IPS DF 6.9 (cell line): ENCODE measurements at regions not wholly inside any gene's neighbourhood (a gene's known extent, or its start where the extent isn't known, plus 50 kb on each side); places are given as distances from the start of the nearest gene placed in this dataset.

Source experiments
- DNase-seq: peaks from one replicate; pipeline ENCODE4 v3.0.0-alpha.2; 2013; ENCODE audit warnings: low read depth, low spot score
- H3K27ac ChIP-seq: one replicate; pipeline ENCODE4 v1.5.1; 2013; ENCODE audit warnings: low read length, control low read depth
- H3K27me3 ChIP-seq: 2 replicates; pipeline ENCODE4 v1.6.1; 2013; ENCODE audit warnings: mild to moderate bottlenecking, low read length; ENCODE audit not compliant: control insufficient read depth, insufficient read depth
- H3K36me3 ChIP-seq: 2 replicates; pipeline ENCODE4 v1.6.1; 2013; ENCODE audit warnings: low read length; ENCODE audit not compliant: control insufficient read depth, insufficient read depth
- H3K4me1 ChIP-seq: 2 replicates; pipeline ENCODE4 v1.6.1; 2013; ENCODE audit warnings: low read length; ENCODE audit not compliant: control insufficient read depth, insufficient read depth
- H3K4me3 ChIP-seq: 2 replicates; pipeline ENCODE4 v1.5.1; 2013; ENCODE audit warnings: mild to moderate bottlenecking, low read length
- H3K9me3 ChIP-seq: 2 replicates; pipeline ENCODE4 v1.6.1; 2013; ENCODE audit warnings: low read length, inconsistent platforms; ENCODE audit not compliant: control insufficient read depth, insufficient read depth
- WGBS: extraction: QIAGEN DNeasy Blood & Tissue Kit; methylation state at CpG from one replicate; pipeline ENCODE4 v1.1.7; 2013; ENCODE audit warnings: mixed read lengths, missing lambda C conversion rate; ENCODE audit not compliant: insufficient read length, insufficient coverage; 5-methylcytosine and 5-hydroxymethylcytosine counted together

GRCh38 chr5:155522540-155522939, 509.0 kb downstream of the KIF4B start:
- H3K27ac ChIP-seq = no peak overlapping the region
- H3K36me3 ChIP-seq = no peaks in the 10 kb centered on the region
- H3K27me3 ChIP-seq = no peaks in the 10 kb centered on the region
- no peaks in the 10 kb centered on the region for H3K4me1 ChIP-seq
- DNase-seq = no peak
- no peak overlapping the region for H3K4me3 ChIP-seq
- no CpG with 5 or more reads among the region's 1 CpG for WGBS
- H3K9me3 ChIP-seq = no peaks in the 10 kb centered on the region

- H3K27ac ChIP-seq = no peak overlapping the region
- H3K9me3 ChIP-seq = no peaks in the 10 kb centered on the region
Measured at GRCh38 chr5:155529362-155529761, 515.8 kb downstream of the KIF4B start.

GRCh38 chr5:155530046-155530445, 516.5 kb downstream of the KIF4B start:
- no peak for DNase-seq
- no peak overlapping the region for H3K4me3 ChIP-seq
- no peaks in the 10 kb centered on the region for H3K36me3 ChIP-seq
- H3K27me3 ChIP-seq = no peaks in the 10 kb centered on the region
- H3K27ac ChIP-seq = no peak overlapping the region
- no peaks in the 10 kb centered on the region for H3K4me1 ChIP-seq
- H3K9me3 ChIP-seq = no peaks in the 10 kb centered on the region

More at GRCh38 chr5:155529362-155529761, 515.8 kb downstream of the KIF4B start:
- no peak overlapping the region for H3K4me3 ChIP-seq
- no peaks in the 10 kb centered on the region for H3K36me3 ChIP-seq
- no peak for DNase-seq
- no peaks in the 10 kb centered on the region for H3K27me3 ChIP-seq
- H3K4me1 ChIP-seq = no peaks in the 10 kb centered on the region
- WGBS = no CpG with 5 or more reads among the region's 2 CpGs

DNA sequence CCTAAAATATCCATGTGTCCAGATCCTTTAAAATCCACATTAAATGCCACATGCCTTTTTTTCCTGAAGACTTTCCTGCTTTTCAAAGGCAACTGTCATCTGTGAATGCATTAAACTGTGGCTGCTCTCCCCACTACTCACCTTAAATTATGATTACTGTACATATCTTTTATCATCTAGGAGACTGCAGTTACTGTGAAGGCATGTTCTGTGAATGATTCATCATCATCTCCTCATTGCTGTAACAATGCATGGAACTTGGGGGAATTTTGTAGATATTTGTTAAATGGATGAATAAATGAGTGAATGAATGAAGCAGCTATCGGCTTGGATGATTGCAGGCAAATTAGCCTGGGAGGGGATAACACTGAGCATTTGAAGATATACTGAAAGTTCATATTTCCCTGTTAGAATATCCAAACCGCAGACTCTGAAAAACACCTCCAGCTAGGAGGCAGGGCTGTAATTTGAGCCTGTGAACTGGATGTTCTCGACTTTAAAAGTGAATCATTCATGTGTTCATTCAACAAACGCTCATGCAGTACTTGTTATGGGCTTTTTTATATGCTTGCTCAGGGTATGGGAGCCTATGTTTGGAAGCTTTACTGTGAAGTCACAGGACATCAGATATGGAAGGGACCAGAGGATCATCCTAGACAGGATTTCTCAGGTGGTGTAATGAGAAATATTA, 519.2 kb downstream of the KIF4B start:
- H3K4me1 ChIP-seq = no peaks in the 10 kb centered on the region
- no peaks in the 10 kb centered on the region for H3K27me3 ChIP-seq
- no peak for DNase-seq
- H3K9me3 ChIP-seq = no peaks in the 10 kb centered on the region
- no peak overlapping the region for H3K27ac ChIP-seq
- WGBS = no CpG with 5 or more reads among the region's 4 CpGs
- H3K4me3 ChIP-seq = no peak overlapping the region
- H3K36me3 ChIP-seq = no peaks in the 10 kb centered on the region

- no peak overlapping the region for H3K27ac ChIP-seq
- H3K9me3 ChIP-seq = no peaks in the 10 kb centered on the region
- WGBS = no CpG with 5 or more reads among the region's 2 CpGs
- H3K36me3 ChIP-seq = no peaks in the 10 kb centered on the region
- H3K4me3 ChIP-seq = no peak overlapping the region
- no peaks in the 10 kb centered on the region for H3K27me3 ChIP-seq
- H3K4me1 ChIP-seq = no peaks in the 10 kb centered on the region
- no peak for DNase-seq
Measured at GRCh38 chr5:155540000-155540595, 526.5 kb downstream of the KIF4B start.

DNA sequence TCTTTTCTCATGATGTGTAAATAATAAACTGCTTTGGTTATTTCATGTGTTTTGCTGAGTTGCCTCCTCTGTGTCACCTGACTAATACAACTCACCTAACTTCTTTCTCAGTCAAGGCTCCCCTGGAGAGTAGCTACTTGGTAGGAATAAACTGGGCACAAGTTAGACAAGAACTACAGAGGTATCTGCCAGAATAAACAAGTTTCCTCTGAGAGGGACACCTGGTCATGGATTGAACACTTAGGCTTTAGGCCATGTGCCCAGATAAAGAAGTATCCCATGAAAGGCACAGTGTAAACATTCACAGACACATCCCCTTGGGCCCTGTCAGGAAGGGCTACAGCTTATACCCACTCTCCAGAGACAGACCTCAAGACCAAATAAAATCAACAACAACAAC, 532.5 kb downstream of the KIF4B start:
- Histone ChIP-seq H3K4me3 (no peak overlapping the region), H3K27ac (no peak overlapping the region), H3K9me3 (no peaks in the 10 kb centered on the region), H3K27me3 (no peaks in the 10 kb centered on the region), H3K36me3 (no peaks in the 10 kb centered on the region), H3K4me1 (no peaks in the 10 kb centered on the region)
- no peak for DNase-seq

- Histone ChIP-seq H3K4me3 (no peak overlapping the region), H3K27me3 (no peaks in the 10 kb centered on the region), H3K36me3 (no peaks in the 10 kb centered on the region), H3K27ac (no peak overlapping the region), H3K4me1 (no peaks in the 10 kb centered on the region), H3K9me3 (no peaks in the 10 kb centered on the region)
- no CpG with 5 or more reads among the region's 3 CpGs for WGBS
- no peak for DNase-seq
Measured at GRCh38 chr5:155554500-155554899, 540.9 kb downstream of the KIF4B start.

DNA sequence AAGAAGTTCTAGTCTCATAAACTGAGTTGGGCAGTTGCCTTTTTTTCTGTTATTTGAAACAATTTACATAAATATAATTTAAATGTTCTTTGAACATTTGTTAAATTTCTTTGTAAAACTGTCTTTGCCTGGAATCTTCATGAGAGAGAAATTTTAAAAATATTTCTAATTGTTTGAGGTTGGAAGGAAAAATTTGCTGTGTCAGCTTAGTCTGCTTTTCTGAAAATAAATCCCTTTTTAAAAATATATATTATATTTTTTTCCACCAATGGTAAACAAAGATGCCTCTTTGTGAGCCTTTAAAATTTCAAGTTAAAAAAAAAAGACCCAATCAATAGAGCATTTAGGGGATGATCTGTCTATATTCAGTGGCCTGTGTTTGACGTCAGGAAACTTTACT, 542.7 kb downstream of the KIF4B start:
- Histone ChIP-seq H3K4me1 (no peaks in the 10 kb centered on the region), H3K27ac (no peak overlapping the region), H3K36me3 (no peaks in the 10 kb centered on the region), H3K9me3 (no peaks in the 10 kb centered on the region), H3K27me3 (no peaks in the 10 kb centered on the region), H3K4me3 (no peak overlapping the region)
- no CpG with 5 or more reads among the region's 1 CpG for WGBS
- no peak for DNase-seq

DNA sequence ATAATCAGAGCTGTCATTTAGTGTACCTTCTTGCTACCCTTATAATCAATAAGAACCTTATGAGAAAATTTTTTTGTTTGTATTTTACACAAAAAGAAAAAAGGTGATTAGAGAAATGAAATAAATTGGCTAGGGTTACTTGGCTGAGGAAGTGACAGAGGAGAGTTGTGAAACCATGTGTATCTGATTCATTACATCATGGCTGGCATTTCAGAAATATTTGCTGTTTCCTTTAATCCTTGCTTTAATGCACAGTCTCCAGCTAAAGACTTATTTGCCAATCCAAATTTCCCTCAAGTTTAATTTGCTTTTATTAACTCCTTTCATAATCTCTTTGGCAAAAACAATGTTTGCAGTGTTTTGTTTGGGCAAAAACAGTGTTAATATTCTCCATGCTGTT, 543.1 kb downstream of the KIF4B start:
- no peak for DNase-seq
- Histone ChIP-seq H3K4me3 (no peak overlapping the region), H3K9me3 (no peaks in the 10 kb centered on the region), H3K27me3 (no peaks in the 10 kb centered on the region), H3K4me1 (no peaks in the 10 kb centered on the region), H3K36me3 (no peaks in the 10 kb centered on the region), H3K27ac (no peak overlapping the region)

- no peaks in the 10 kb centered on the region for H3K9me3 ChIP-seq
- DNase-seq = no peak
- H3K4me1 ChIP-seq = no peaks in the 10 kb centered on the region
- no peak overlapping the region for H3K4me3 ChIP-seq
- no CpG with 5 or more reads among the region's 3 CpGs for WGBS
- H3K27me3 ChIP-seq = no peaks in the 10 kb centered on the region
- H3K36me3 ChIP-seq = no peaks in the 10 kb centered on the region
- H3K27ac ChIP-seq = no peak overlapping the region
Measured at GRCh38 chr5:155562158-155562557, 548.6 kb downstream of the KIF4B start.

GRCh38 chr5:155564541-155564940, 551.0 kb downstream of the KIF4B start:
- no peaks in the 10 kb centered on the region for H3K27me3 ChIP-seq
- H3K9me3 ChIP-seq = no peaks in the 10 kb centered on the region
- no peak overlapping the region for H3K27ac ChIP-seq
- no peaks in the 10 kb centered on the region for H3K4me1 ChIP-seq
- DNase-seq = no peak
- WGBS = no CpG with 5 or more reads among the region's 12 CpGs
- H3K36me3 ChIP-seq = no peaks in the 10 kb centered on the region
- H3K4me3 ChIP-seq = no peak overlapping the region
